LNCaP clone FGC (cell line): ENCODE measurements at regions not wholly inside any gene's neighbourhood (a gene's known extent, or its start where the extent isn't known, plus 50 kb on each side); places are given as distances from the start of the nearest gene placed in this dataset.

Source experiments
- DNase-seq: peaks from one replicate; pipeline ENCODE4 v3.0.0-alpha.2; 2011; ENCODE audit warnings: low read depth
- H3K4me3 ChIP-seq: 2 replicates; pipeline ENCODE4 v1.5.1; 2011; ENCODE audit warnings: mild to moderate bottlenecking, low read depth, low read length, control low read depth
- CTCF ChIP-seq: IDR thresholded peaks from 2 replicates; pipeline ENCODE4 v1.5.1; 2012; ENCODE audit warnings: mild to moderate bottlenecking; ENCODE audit not compliant: control insufficient read depth, insufficient read depth; ENCODE audit errors: extremely low read depth

- DNase-seq, result no peak
- H3K4me3 ChIP-seq, result no peak overlapping the region
- TF ChIP-seq CTCF, result no peak
Observed at GRCh38 chr7:41465571-41465970, 237.3 kb downstream of the INHBA start.

- no peak for DNase-seq
- no peak overlapping the region for H3K4me3 ChIP-seq
- TF ChIP-seq CTCF, result no peak
Observed at GRCh38 chr7:41463770-41464470, 239.0 kb downstream of the INHBA start.

GRCh38 chr7:41459623-41460261 lies 243.1 kb downstream of the INHBA start:
- TF ChIP-seq CTCF, result no peak
- DNase-seq, result no peak
- no peak overlapping the region for H3K4me3 ChIP-seq

- no peak for DNase-seq
- no peak overlapping the region for H3K4me3 ChIP-seq
Observed at GRCh38 chr7:41459183-41459582, 243.7 kb downstream of the INHBA start.

GRCh38 chr7:41457832-41458437 lies 245.0 kb downstream of the INHBA start:
- no peak overlapping the region for H3K4me3 ChIP-seq
- no peak for TF ChIP-seq CTCF
- no peak for DNase-seq

More at GRCh38 chr7:41459183-41459582, 243.7 kb downstream of the INHBA start:
- TF ChIP-seq CTCF, result no peak

- no peak for TF ChIP-seq CTCF
- H3K4me3 ChIP-seq, result no peak overlapping the region
- DNase-seq, result no peak
Observed at GRCh38 chr7:41451826-41452225, 251.1 kb downstream of the INHBA start.
